GM11168 (cell line): ENCODE measurements at regions not wholly inside any gene's neighbourhood (a gene's known extent, or its start where the extent isn't known, plus 50 kb on each side); places are given as distances from the start of the nearest gene placed in this dataset.

Experiments used
- in situ Hi-C: fragments of 300-500 bp; cut with MboI; formaldehyde crosslinking; loops from one replicate; pipeline ENCODE4 v1.12.0; 2022; ENCODE audit warnings: low sequenced_read_pairs; ENCODE audit not compliant: unreplicated experiment

DNA sequence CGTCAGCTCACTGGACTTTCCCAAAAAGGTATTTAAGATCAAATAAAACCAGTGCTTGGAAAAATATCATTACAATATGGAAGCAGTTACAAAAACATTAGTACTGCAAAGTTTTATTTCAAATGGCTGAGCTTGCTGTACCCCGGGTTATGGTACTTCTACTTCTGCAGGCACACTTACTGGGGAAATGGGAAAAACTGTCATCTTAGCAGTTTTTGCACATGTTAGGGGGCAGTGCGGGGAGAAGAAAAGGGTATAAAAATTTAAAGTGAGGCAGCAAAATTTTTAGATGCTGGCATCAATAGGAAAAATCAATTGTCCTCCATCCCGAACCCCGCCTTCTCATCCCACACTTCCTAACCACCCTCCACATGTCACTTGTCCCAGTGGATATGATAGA, 133.4 kb downstream of the ATG4C start:
- in situ Hi-C loops, result no loop called here

DNA sequence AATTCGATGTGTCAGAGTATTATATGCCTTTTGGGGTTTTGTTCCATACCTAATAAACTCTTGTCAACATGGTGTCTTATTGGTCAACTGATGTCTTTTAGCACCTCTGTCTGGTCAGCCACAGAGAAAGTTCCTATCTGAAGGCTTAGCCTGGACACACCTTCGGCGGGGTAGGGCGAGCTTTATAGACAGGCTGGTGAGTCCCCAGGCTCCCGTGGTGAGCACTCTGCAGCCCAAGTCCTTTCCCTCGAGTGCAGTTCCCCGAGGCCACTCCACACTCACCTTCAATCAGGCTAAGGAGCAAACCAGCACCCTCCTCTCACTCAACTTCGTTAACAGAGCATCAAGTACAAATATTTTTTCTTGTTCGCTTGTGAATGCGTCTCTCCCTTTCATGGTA, 133.9 kb downstream of the ATG4C start:
- in situ Hi-C loops, result no loop called here

DNA sequence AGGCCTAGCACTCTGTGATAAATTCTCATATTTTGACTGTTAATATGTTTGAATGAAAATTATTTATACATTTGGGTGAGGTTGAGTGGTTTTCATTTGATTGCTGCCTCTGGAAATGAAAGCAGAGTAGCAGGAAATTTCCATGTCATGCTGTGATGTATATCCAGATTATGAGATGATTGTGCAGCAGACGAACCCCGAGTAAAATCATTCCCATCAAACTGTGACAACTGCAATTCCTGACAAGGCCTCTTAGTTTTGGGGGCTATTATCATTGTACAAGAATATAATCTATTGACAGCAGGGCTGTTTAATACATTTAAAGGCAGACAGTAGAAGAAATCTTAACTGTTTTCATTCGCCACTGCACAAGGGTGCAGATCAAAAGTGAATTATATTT, 134.8 kb downstream of the ATG4C start:
- in situ Hi-C loops, result no loop called here

DNA sequence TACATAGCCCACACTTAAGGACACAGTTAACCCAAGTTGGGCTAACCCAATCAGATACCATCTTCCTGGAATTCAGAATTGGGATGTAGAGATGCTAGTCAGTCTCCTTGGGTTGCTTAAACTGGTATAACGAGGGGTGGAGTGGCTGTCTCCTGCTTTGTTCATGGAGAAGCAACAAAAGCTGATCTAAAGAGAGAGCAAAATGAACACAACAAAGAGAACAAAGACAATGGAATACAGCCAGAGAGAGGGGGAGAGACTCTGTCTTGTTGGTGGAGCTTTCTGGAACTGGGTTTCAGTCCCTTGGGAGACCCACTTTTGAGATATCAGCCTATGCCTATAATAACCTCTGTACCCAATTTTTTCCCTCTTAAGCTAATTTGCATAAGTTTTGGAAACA, 138.1 kb downstream of the ATG4C start:
- in situ Hi-C loops, result no loop called here

DNA sequence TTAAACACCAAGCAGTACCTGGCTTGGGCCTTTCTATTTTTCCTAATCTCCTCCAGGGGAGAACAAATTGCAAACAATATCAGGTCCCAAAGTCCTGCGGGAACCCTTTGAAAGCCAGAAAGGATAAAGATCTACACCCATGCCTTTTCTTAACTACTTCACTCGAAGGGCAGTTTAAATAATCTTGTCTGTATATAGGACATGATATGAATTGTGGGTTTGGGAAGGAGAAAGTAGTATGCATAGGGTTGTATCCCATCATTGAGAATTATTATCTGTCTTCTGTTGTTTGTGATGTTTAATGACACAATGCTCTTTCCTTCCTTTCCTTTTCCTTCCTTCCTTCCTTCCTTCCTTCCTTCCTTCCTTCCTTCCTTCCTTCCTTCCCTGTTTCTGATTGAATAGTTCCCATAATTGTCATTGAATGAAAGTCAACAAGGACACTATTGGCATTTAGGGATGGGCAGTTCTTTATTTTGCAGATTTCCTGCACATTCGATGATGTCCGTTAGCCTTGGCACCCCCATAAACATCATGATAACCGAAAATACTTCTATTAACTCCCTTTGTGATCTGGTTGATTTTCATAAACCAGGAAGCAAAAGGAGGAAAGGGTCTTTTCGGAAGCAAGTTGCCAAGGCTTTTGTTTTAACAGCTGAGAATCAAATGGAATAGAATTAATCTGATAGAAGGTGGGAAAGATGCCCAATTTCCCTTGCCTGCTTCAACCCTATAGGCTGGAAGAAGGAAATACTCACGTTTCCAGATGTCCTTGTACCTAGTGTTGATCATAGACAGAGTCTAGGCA, 141.3 kb downstream of the ATG4C start:
- in situ Hi-C loops, result no loop called here

DNA sequence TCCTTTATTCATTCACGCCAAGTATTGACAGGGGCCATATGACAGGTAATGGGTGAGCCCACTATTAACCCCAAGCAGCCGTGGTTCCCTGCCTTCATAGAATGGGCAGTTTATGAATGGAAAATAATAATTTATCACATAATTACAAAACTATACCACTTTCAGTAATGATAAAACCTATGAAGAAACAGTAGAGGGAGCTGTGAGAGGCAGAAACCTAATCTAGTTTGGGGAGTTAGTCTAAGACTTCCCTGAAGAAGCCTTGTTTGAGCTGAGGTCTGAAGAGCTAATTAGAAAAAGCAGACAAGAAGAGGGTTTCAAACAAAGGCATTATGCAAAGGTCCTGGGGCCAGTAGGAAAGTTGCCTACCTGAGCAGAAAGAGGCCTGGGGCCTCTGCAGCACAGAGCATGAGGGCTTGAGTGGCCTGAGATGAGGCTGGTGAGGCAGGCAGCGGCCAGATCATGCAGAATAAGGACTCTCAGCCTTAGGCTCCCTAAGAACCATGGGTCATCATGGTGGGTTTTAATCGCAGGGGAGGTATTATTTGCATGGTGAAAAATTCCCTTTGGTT, 142.8 kb downstream of the ATG4C start:
- in situ Hi-C loops, result no loop called here

DNA sequence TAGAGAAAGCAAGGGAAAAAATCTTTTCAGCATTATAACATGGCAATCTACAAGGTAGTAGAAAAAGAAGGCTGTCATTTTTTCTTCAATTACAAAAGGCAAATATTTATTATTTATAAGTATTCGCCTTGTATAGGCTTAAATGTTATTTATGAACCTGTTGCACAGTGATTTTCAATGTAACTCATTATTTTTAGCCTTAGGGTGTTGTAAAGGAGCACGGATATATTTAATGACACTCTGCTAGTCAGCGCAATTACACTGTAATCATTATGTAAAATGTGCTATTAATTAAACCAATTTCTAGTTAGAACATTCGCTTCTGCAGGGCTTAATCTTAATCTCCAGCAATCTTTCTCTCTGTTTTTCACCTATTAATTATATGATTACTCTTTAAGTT, 145.0 kb downstream of the ATG4C start:
- in situ Hi-C loops, result no loop called here

DNA sequence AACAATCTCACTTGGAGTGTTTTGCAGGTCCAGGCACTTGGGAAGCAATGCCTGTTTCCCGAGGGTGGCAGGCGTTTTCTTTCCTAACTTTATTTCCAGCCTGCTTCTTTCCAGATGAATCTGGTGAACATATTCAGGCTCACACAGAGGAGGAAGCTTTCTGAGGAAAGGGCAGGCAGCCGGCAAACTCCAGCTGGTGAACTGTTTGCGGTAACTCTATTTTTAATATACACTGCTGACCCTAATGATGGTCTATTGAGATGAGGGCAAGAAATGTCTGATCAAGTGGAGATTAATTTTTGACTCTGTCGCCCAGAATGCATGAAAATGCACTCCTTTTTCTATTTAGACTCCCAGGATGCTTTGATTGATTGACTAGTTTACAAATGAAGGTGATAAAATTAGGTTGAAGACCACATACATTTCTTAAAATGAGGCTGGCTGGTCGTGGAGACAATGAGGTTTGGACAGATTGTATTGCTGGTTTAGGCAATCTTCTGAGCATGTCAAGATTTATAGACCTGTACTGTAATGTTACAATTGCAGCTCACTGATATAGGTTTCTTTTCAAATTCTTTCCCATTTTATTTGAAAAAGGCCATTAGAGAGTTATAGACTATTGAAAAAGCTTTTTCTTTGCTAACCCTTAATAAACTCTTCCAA, 153.8 kb downstream of the ATG4C start:
- in situ Hi-C loops, result no loop called here

DNA sequence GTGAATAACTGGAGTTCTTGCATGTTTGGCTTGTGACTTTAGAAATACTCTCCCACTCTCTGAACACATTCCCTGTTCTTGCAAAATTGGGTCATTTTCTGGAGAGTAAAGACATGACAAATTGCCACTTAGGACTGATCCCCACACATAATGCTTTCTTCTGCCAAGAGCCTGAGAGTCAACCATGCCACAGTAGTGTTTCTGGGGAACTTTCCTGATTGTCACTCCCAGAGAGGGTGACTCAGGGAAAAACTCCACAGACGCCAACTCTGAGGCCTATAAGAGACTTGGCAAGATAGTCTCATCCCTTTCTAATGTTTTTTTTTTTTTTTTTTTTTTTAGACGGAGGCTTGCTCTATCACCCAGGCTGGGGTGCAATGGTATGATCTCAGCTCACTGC, 157.8 kb downstream of the ATG4C start:
- in situ Hi-C loops, result no loop called here

DNA sequence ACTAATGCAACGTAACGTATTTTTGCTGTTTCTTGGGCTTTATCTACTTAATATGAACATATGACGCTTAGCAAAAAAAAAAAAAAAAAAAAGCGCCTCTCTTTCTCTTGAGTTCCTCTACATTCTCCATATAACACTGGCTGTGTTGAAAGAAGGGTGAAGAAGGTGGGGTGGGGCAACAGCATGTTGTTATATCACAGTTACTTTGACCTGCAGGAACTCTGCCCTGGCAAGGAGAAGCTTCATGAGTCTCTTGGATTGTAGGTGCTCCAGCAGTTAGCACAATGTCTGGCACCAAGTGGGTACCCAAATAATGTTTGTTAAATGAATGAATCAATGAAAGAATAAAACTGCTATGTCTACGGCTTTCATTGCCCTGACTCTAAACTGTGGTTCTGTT, 162.6 kb downstream of the ATG4C start:
- in situ Hi-C loops, result no loop called here

DNA sequence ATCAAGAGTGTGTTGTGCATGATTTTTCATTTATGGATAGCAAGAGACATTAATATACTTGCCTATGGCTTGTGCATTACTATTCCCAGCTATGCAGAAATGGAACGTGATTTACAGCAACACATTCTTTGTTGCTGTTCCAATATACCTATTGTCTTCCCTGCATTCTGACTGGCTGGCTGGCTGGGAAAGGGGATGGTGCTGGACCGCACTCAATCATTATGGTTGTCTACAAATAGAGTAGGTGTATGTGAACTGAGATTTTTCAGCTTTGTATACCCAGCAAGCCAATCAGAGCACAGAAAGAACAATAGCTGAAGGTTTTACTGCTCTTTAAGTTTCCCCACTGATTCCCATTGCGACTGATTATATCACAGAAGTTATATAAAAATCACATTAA, 167.5 kb downstream of the ATG4C start:
- in situ Hi-C loops, result loop anchor here (25.0 kb wide), 1 partner anchor 186 kb away; no protein-coding TSS in a partner anchor

DNA sequence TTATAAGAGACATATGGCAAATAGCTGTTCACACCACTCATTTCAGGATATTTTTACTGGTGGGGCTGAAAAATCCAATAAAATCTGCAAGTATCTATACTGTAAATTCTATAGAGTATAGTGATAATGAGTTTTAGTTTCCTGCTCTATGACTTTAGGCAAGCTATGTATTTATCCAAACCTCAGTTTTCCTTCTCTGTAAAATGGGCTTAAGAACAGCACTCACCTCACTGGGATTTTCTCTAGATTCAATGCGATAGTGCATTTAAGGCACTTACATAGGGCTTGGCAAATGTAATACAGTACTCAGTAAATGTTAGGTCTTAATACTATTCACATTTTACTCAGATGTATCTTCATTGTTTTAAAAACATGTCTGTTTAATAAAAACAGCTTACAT, 168.7 kb downstream of the ATG4C start:
- in situ Hi-C loops, result loop anchor here (25.0 kb wide), 1 partner anchor 185 kb away; no protein-coding TSS in a partner anchor

DNA sequence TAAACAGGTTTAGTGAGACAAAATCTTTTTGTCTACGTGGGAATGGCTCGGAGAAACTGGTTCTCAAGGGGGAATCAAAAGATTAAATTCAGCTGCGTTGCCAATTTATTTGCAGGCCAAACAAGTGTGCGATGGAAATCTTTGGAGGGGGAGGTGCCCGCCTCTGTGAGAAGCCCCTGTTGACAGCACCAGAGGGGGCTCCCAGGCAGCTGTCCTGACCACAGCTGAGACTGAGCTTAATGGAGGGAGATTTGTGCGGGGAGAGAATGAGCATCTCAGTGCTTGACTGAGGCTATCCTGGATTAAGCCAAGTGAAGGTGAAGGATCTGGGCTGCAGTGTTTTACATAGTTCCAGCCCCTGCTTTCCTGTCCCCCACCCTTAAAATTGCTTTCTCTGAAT, 169.7 kb downstream of the ATG4C start:
- in situ Hi-C loops, result loop anchor here (25.0 kb wide), 1 partner anchor 184 kb away; no protein-coding TSS in a partner anchor

DNA sequence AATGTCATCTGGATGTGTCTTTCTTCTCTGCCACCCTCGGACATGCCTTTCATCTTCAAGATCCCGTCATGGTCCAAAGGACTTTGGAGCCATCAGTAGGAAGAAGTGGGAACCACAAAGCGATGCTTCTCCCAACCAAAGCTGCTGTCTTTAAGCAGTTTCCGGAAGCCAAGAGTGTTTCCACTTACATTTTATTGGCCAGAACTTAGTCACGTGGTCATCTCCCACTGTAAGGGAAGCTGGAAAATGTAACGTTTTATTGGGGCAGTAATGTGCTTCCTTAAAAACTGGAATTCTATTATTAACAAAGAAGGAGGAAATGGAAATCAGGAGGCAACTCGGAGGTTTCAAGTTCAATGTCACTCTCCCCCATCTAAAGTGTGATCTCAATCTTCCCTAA, 170.8 kb downstream of the ATG4C start:
- in situ Hi-C loops, result loop anchor here (25.0 kb wide), 1 partner anchor 183 kb away; no protein-coding TSS in a partner anchor

DNA sequence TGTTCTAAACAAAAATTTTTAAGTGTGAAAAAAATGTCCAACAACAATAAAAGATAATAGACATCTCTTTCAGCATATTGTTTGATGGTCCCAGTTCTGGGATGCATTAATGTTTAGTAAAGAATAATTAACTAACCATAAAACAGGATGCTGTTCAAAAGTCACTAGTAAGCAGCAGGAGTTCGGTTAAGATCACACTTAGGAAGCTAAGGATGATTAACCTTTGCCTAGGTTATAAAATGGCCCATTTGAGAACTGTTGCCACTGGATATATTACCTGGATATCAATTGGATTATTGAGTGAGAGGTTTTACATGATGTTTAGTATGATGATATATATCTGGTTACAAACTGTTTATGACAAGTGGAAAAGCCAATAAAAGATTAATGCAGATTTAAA, 171.7 kb downstream of the ATG4C start:
- in situ Hi-C loops, result loop anchor here (25.0 kb wide), 1 partner anchor 182 kb away; no protein-coding TSS in a partner anchor

DNA sequence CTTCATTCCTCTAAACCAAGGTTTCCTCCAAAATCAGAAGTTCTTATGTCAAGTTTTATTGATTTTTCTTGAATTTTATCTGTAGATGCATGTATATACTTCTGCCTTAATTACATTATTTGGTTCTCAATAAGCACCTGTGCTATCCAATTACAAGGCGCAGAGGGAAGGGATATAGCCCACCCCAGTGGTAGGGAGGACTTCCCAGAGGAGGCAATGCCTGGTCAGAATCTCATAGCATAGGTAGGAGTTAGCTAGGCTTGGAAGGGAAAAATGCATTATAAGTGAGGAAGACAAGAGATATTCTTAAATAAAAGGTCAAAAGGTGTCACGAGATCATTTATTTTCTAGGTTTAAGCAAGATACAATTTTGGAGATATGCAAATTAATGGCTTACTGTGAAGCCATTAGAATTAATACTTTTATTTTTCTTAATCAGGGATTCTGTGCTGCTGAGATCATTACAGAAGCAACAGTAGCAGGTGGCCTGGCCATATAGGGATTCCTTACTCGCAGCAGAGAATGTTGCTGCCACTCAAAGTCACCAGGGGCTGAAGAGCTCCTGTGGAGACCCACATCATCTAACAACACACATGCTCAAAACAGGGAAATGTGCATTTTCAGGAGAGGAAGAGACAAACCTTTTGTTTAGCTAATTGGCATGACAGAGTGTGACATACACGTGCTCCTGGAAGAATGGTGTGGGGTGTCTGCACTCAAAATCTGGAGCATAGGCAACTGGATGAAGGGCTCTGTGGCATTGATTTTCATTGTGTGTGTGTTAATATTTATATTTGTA, 178.3 kb downstream of the ATG4C start:
- in situ Hi-C loops, result loop anchor here (25.0 kb wide), 1 partner anchor 175 kb away; no protein-coding TSS in a partner anchor

DNA sequence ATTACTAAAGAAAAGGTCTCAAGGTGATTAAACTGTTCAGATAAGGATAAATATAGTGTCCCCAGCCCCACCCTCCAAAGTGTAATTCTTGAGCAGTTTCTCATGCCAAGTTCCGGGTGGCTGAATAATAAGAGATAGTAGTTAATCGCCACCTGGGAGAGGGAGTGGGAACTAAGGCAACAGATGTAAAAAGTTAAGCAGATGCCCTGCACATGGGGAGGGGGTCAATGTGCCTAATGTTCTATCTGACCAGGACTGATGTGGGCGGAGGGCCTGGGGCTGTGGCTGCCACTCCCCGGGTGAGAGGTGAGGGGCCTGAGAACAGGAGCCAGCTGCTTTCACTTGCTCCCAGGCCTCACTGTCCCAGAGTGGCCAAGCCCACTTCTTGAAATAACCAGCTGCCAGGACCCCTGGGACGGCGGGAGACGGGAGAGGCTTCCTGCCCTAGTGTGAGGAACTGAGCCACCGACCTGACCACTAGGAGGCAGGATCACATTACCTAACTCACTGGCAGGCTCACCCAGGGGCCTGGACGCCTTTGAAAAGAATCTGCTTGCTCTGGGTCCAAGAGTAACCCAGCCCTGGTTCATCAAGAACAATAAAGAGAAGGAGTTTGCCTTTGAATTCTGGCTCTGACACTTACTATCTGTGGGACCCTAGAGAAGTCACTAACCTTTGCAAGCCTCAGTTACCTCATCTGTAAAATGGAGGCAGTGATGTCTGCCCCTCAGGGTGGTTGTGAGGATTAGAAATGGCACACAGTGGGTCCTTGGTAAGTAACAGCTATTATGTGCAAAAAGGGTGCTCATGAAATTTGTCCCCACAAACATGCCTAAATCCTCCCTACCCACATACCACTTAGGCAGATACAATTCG, 179.2 kb downstream of the ATG4C start:
- in situ Hi-C loops, result loop anchor here (25.0 kb wide), 1 partner anchor 174 kb away; no protein-coding TSS in a partner anchor

DNA sequence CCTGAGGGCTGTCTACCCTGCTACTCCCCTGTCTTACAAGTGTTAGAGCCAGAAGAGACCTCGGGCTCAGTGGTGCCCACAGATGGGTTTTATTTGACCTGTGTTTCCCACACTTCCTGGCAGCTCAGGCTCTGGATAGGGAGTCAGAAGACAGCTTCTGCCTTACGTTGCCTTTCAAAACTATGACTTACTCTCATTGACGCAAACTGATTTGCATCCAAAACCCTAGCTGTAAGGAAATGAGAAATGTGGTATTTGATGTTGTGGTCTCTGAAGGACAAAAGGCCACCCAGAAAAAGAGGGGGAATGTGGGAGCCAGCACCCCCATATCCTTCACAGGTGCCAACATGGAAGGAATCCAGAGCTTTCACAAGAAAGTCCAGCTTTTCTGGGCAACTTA, 180.2 kb downstream of the ATG4C start:
- in situ Hi-C loops, result loop anchor here (25.0 kb wide), 1 partner anchor 173 kb away; no protein-coding TSS in a partner anchor

DNA sequence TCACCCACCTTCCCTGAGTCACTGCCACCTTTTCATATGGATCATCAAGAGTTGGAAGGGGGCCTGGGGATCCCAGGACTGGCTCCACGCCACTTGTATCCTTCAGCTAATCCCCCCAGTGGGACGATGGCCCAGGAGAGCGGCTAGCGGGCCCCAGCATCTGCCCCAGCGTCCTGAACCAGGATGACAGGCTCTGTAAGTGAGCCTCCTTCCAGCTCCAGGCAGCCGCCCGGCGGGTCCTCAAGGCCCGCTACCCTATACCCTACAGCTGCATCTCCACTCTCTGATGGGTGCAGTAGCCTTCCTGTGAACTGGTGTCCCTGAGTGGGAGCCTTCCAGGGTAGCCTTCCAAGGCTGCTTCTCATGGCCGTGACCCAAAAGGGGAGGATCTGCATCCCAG, 183.1 kb downstream of the ATG4C start:
- in situ Hi-C loops, result loop anchor here (25.0 kb wide), 1 partner anchor 170 kb away; no protein-coding TSS in a partner anchor
